Panc1 (cell line): ENCODE measurements at regions not wholly inside any gene's neighbourhood (a gene's known extent, or its start where the extent isn't known, plus 50 kb on each side); places are given as distances from the start of the nearest gene placed in this dataset.

ENCODE experiments used
- ATAC-seq: fragments of 200-7000 bp; cut with Tn5 transposase; 2 replicates; pipeline ENCODE4 v1.9.1; 2020; ENCODE audit warnings: mild to moderate bottlenecking, moderate library complexity
- BruUV-seq: library from RNA; stranded (reverse); fragments of 400-500 nt; replicated peaks from 2 replicates; lab custom pipeline; 2021; lab: Mats Ljungman, UMichigan
- CTCF ChIA-PET: fragments of 300-600 bp; sonication (Branson Sonifier 250); formaldehyde crosslinking; loops from one replicate; lab custom pipeline; 2022; ENCODE audit warnings: antibody characterized with exemption; lab: Charles Lee
- POLR2A ChIA-PET: fragments of 300-600 bp; sonication (Branson Sonifier 250); formaldehyde crosslinking; loops from one replicate; lab custom pipeline; 2022; ENCODE audit warnings: antibody characterized with exemption; lab: Charles Lee
- DNase-seq: peaks from one replicate; pipeline ENCODE4 v3.0.0-alpha.2; 2010; ENCODE audit warnings: low read depth, low spot score
- H3K27ac ChIP-seq: 2 replicates; pipeline ENCODE4 v1.5.1; 2011; ENCODE audit warnings: mild to moderate bottlenecking, low read length, inconsistent platforms
- H3K27me3 ChIP-seq: fragments of 200-500 bp; sonication (Bioruptor generic); 2 replicates; pipeline ENCODE4 v1.6.0; 2014; ENCODE audit warnings: low read length, inconsistent platforms; ENCODE audit not compliant: control insufficient read depth, insufficient read depth
- H3K36me3 ChIP-seq: fragments of 200-500 bp; sonication (Bioruptor generic); 2 replicates; pipeline ENCODE4 v1.5.1; 2014; ENCODE audit warnings: inconsistent platforms, mild to moderate bottlenecking, low read length, moderate library complexity; ENCODE audit not compliant: control insufficient read depth, insufficient read depth
- H3K4me1 ChIP-seq: 2 replicates; pipeline ENCODE4 v1.5.1; 2011; ENCODE audit warnings: inconsistent platforms, mild to moderate bottlenecking, low read length, moderate library complexity; ENCODE audit not compliant: control insufficient read depth, insufficient read depth
- H3K4me3 ChIP-seq, 2 experiments: 2 replicates each; pipeline ENCODE4 v1.5.1; 2011 to 2012; ENCODE audit warnings: low read depth in 2 of 2, low read length in 2 of 2, mild to moderate bottlenecking in 2 of 2, inconsistent platforms in 1 of 2, moderate library complexity in 1 of 2
- H3K9me3 ChIP-seq: fragments of 200-500 bp; sonication (Bioruptor generic); 2 replicates; pipeline ENCODE4 v1.5.1; 2014; ENCODE audit warnings: low read depth, mild to moderate bottlenecking, inconsistent platforms, low read length, moderate library complexity; ENCODE audit not compliant: control insufficient read depth, insufficient read depth
- POLR2AphosphoS5 ChIP-seq: IDR thresholded peaks from 2 replicates; pipeline ENCODE4 v1.6.1; 2012; ENCODE audit warnings: mild to moderate bottlenecking, low read depth, low read length, moderate library complexity
- SIN3A ChIP-seq: IDR thresholded peaks from 2 replicates; pipeline ENCODE4 v1.6.1; 2012; ENCODE audit warnings: low read depth, mild to moderate bottlenecking, low read length, moderate library complexity, borderline replicate concordance; ENCODE audit not compliant: insufficient read depth
- TCF7L2 ChIP-seq: IDR thresholded peaks from 2 replicates; pipeline ENCODE4 v1.6.1; 2011; ENCODE audit warnings: mild to moderate bottlenecking, low read depth, low read length, inconsistent platforms
- in situ Hi-C: cut with HindIII; loops from 2 replicates; pipeline ENCODE4 v1.10.0; 2016; ENCODE audit warnings: low sequenced_read_pairs, low pct_unique_long_range_greater_than_20kb
- intact Hi-C: fragments of 100-400 bp; cut with micrococcal nuclease; formaldehyde crosslinking; loops from one replicate; pipeline ENCODE4 v1.10.0; 2022; ENCODE audit not compliant: unreplicated experiment
- TF ChIP-seq, protein P1 (sequence below): fragments of 450-650 bp; IDR thresholded peaks from 2 replicates; pipeline ENCODE4 v1.5.1; 2017; ENCODE audit warnings: mild to moderate bottlenecking
- TF ChIP-seq, protein P2 (sequence below), 2 experiments: IDR thresholded peaks; 2 replicates each; pipeline ENCODE4 v1.6.1; 2011 to 2012; ENCODE audit warnings: low read depth in 2 of 2, control low read depth in 1 of 2, low read length in 1 of 2, mild to moderate bottlenecking in 1 of 2, moderate library complexity in 1 of 2; ENCODE audit not compliant: insufficient read depth in 1 of 2

DNA sequence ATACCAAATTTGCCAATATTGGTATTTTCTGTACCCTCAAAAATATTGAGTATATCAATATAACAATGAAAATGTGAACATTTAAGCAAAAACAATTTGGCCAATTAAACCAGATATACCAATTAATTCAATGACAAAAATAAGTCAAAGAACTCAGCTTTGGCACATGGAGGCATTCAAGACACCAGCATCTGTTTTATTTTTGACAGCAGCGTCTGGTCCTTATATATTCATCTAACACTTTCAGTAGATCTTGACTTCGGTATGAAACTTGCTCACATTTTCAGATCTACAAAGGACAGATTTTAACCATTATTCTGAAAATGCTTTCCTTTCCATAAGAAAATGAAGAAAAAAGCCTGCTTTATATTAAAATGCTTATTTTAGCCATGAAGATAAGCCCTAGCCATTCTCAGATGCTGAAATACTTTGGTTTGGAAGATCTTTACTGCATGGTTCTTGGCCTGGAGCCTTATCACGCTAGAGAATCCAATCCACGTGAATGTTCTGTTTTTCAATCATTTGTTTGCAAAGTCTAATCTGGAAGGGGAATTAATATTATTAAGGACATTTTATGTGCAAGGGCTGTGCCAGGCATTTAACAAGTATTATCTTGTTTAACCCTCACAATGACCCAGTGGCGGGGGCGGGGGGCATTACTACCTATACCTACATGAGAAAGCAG, 132.2 kb downstream of the DLEU7 start:
- no peaks in the 10 kb centered on the region for H3K27me3 ChIP-seq
- no peak overlapping the region for H3K4me3 ChIP-seq
- in situ Hi-C loops (no loop called here), intact Hi-C loops (no loop called here)
- H3K36me3 ChIP-seq: no peaks in the 10 kb centered on the region
- CTCF ChIA-PET: no interaction called here
- POLR2A ChIA-PET: no interaction called here
- ATAC-seq (no peak), DNase-seq (no peak)
- TF ChIP-seq, protein P1, sequence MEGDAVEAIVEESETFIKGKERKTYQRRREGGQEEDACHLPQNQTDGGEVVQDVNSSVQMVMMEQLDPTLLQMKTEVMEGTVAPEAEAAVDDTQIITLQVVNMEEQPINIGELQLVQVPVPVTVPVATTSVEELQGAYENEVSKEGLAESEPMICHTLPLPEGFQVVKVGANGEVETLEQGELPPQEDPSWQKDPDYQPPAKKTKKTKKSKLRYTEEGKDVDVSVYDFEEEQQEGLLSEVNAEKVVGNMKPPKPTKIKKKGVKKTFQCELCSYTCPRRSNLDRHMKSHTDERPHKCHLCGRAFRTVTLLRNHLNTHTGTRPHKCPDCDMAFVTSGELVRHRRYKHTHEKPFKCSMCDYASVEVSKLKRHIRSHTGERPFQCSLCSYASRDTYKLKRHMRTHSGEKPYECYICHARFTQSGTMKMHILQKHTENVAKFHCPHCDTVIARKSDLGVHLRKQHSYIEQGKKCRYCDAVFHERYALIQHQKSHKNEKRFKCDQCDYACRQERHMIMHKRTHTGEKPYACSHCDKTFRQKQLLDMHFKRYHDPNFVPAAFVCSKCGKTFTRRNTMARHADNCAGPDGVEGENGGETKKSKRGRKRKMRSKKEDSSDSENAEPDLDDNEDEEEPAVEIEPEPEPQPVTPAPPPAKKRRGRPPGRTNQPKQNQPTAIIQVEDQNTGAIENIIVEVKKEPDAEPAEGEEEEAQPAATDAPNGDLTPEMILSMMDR: no peak
- TF ChIP-seq TCF7L2 (no peak), SIN3A (no peak), POLR2AphosphoS5 (no peak)
- TF ChIP-seq, protein P2, sequence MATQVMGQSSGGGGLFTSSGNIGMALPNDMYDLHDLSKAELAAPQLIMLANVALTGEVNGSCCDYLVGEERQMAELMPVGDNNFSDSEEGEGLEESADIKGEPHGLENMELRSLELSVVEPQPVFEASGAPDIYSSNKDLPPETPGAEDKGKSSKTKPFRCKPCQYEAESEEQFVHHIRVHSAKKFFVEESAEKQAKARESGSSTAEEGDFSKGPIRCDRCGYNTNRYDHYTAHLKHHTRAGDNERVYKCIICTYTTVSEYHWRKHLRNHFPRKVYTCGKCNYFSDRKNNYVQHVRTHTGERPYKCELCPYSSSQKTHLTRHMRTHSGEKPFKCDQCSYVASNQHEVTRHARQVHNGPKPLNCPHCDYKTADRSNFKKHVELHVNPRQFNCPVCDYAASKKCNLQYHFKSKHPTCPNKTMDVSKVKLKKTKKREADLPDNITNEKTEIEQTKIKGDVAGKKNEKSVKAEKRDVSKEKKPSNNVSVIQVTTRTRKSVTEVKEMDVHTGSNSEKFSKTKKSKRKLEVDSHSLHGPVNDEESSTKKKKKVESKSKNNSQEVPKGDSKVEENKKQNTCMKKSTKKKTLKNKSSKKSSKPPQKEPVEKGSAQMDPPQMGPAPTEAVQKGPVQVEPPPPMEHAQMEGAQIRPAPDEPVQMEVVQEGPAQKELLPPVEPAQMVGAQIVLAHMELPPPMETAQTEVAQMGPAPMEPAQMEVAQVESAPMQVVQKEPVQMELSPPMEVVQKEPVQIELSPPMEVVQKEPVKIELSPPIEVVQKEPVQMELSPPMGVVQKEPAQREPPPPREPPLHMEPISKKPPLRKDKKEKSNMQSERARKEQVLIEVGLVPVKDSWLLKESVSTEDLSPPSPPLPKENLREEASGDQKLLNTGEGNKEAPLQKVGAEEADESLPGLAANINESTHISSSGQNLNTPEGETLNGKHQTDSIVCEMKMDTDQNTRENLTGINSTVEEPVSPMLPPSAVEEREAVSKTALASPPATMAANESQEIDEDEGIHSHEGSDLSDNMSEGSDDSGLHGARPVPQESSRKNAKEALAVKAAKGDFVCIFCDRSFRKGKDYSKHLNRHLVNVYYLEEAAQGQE (IDR thresholded peaks at IDR 0.05; ENCODE audit: insufficient read depth in 1 of 2, low read depth in 2 of 2, low read length in 1 of 2): no peak
- BruUV-seq: no TSS peak
- no peak overlapping the region for H3K27ac ChIP-seq
- H3K9me3 ChIP-seq: no peaks in the 10 kb centered on the region
- H3K4me1 ChIP-seq: no peaks in the 10 kb centered on the region

DNA sequence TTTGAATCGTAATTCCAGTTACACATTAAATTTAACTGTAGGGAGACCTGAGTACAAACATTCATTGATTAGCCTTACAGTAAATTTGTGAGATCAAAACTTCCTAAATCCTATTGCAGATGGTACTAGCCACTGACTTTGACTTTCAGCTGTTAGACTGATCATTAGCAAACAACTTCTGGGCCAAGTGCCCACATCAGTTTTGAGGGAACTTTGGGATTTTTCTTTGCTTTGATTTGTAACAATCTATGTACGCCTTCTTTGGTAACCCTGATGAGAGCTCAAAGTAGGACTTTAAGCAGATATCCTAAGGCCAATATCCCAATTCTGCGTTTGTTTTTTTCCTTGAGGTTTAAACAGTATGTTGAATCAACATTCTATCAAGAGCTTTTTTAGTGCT, 131.5 kb downstream of the DLEU7 start:
- Histone ChIP-seq H3K27me3 (no peaks in the 10 kb centered on the region), H3K4me3 (no peak overlapping the region), H3K36me3 (no peaks in the 10 kb centered on the region), H3K4me1 (no peaks in the 10 kb centered on the region), H3K9me3 (no peaks in the 10 kb centered on the region), H3K27ac (no peak overlapping the region)
- no TSS peak for BruUV-seq
- no peak for DNase-seq
- in situ Hi-C loops (no loop called here), intact Hi-C loops (no loop called here)
- no peak for ATAC-seq
- POLR2A ChIA-PET: no interaction called here
- CTCF ChIA-PET: no interaction called here
- TF ChIP-seq, protein P2 (IDR thresholded peaks at IDR 0.05; ENCODE audit: insufficient read depth in 1 of 2, low read depth in 2 of 2, low read length in 1 of 2): no peak
- no peak for TF ChIP-seq SIN3A
- TF ChIP-seq POLR2AphosphoS5: no peak
- TF ChIP-seq, protein P1: no peak
- TF ChIP-seq TCF7L2: no peak
